ENCODE measurements at regions not wholly inside any gene's neighbourhood (a gene's known extent, or its start where the extent isn't known, plus 50 kb on each side); places are given as distances from the start of the nearest gene placed in this dataset.

DNA sequence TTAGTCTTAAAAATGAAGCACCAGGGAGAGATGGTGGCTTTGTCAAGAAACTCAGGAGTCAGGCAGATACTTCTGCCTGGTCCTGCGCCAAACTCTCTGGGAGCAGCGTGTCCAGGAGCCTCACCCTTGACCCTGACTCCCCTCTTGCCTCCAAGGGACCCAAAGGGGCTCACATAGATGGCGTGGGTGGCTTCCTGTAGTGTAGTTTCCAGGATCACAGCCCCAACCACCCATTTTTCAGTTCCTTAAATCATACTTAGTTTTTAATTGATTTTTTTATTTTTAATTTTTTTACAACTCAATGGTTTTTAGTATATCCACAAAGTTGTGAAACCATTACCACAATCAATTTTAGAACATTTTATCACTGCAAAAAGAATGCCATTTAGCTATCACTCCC, 107.7 kb upstream of the IGSF21 start:
- no peaks in the 10 kb centered on the region for H3K36me3 ChIP-seq (ENCODE audit: control insufficient read depth in 3 of 3, insufficient read depth in 2 of 3, low read depth in 1 of 3, low read length in 3 of 3)
- no peak for DNase-seq
- WGBS, 3 donors, result 52 to 59% (median 57%) methylated on average over 3 of the region's 3 CpGs
- H3K4me1 ChIP-seq (ENCODE audit: control insufficient read depth in 3 of 3, insufficient read depth in 2 of 3, low read depth in 1 of 3, low read length in 2 of 3), result no peaks in the 10 kb centered on the region
- H3K27me3 ChIP-seq (ENCODE audit: control insufficient read depth in 3 of 3, insufficient read depth in 3 of 3, low read length in 3 of 3), result no peaks in the 10 kb centered on the region
- H3K9me3 ChIP-seq (ENCODE audit: control insufficient read depth in 2 of 2, insufficient read depth in 1 of 2, low read depth in 1 of 2, low read length in 1 of 2), result no peaks in the 10 kb centered on the region
- no peak overlapping the region for H3K27ac ChIP-seq (ENCODE audit: low read depth in 1 of 3, low read length in 2 of 3)
- no peak overlapping the region for H3K4me3 ChIP-seq (ENCODE audit: low read depth in 1 of 3, low read length in 3 of 3)
- FAIRE-seq, result no peak

DNA sequence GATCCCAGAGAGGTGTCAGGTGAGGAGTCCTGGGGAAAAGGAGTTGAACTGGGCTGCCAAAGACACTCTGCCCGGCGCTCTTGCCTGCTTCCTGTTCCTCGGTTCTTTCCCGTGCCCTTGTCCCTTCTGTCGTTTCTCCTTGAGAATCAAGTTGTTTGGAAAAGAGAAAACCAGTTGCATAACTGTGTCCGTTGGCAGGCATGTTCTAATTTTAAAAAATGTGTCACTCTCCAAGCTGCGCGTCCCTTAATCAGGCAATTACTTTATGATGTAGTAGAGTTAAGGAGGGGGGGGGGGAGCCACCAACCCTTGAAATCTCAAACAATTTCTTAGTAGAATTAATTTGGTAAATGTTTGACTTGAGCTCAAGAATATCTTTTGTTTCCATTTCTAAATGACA, 105.9 kb upstream of the IGSF21 start:
- Histone ChIP-seq H3K27ac (ENCODE audit: low read depth in 1 of 3, low read length in 2 of 3) (no peak overlapping the region), H3K4me1 (ENCODE audit: control insufficient read depth in 3 of 3, insufficient read depth in 2 of 3, low read depth in 1 of 3, low read length in 2 of 3) (no peaks in the 10 kb centered on the region), H3K27me3 (ENCODE audit: control insufficient read depth in 3 of 3, insufficient read depth in 3 of 3, low read length in 3 of 3) (peaks cover 0 to 2% (median under 1%) of the 10 kb centered on the region in 3 donors), H3K36me3 (ENCODE audit: control insufficient read depth in 3 of 3, insufficient read depth in 2 of 3, low read depth in 1 of 3, low read length in 3 of 3) (no peaks in the 10 kb centered on the region), H3K4me3 (ENCODE audit: low read depth in 1 of 3, low read length in 3 of 3) (no peak overlapping the region), H3K9me3 (ENCODE audit: control insufficient read depth in 2 of 2, insufficient read depth in 1 of 2, low read depth in 1 of 2, low read length in 1 of 2) (no peaks in the 10 kb centered on the region)
- 59 to 70% (median 68%) methylated on average over 8 of the region's 8 CpGs for WGBS, 3 donors
- FAIRE-seq (no peak), DNase-seq (no peak)

DNA sequence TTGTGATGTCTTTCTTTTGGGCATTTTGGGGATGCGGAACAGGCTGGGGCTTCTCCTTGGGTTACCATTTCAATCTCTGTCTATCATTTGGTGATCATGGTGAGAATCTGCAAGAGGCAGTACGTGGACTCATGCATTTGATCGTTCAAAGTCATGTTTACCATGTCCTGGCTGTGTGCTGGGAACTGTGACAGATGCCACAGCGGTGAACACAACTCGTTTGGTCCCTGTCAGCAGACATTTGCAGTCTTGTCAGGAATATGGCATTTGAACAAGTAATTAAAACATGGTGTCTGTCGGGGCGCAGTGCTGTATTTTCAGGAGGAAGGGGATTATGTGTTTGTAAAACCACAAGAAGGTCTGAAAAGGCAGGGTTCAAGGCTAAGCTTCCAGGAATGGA, 103.3 kb upstream of the IGSF21 start:
- no peaks in the 10 kb centered on the region for H3K36me3 ChIP-seq (ENCODE audit: control insufficient read depth in 3 of 3, insufficient read depth in 2 of 3, low read depth in 1 of 3, low read length in 3 of 3)
- no peaks in the 10 kb centered on the region for H3K4me1 ChIP-seq (ENCODE audit: control insufficient read depth in 3 of 3, insufficient read depth in 2 of 3, low read depth in 1 of 3, low read length in 2 of 3)
- H3K4me3 ChIP-seq (ENCODE audit: low read depth in 1 of 3, low read length in 3 of 3), result no peak overlapping the region
- FAIRE-seq (no peak), DNase-seq (no peak)
- WGBS, 3 donors, result 64 to 76% (median 69%) methylated on average over 7 of the region's 7 CpGs
- H3K27ac ChIP-seq (ENCODE audit: low read depth in 1 of 3, low read length in 2 of 3), result no peak overlapping the region
- peaks cover 0 to 8% (median 2%) of the 10 kb centered on the region in 3 donors for H3K27me3 ChIP-seq (ENCODE audit: control insufficient read depth in 3 of 3, insufficient read depth in 3 of 3, low read length in 3 of 3)
- no peaks in the 10 kb centered on the region for H3K9me3 ChIP-seq (ENCODE audit: control insufficient read depth in 2 of 2, insufficient read depth in 1 of 2, low read depth in 1 of 2, low read length in 1 of 2)

DNA sequence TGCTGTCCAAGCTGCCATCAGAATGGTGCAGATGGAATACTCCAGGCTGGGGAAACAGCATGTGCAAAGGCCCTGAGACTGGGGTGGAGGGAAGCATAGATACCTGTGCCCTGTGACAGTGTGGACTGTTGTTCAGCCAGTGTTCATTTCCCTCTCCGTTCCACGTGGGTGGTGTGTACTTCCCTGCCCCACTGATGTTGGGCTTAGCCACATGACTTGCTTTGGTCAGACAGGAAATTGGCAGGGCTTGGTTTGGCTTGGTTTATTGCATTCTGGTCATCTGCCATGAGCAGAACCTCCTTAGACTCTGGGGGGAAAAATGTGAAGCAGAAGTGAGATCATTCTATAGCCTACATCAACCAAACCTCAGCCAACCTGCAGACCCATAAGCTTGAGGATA, 102.4 kb upstream of the IGSF21 start:
- no peak overlapping the region for H3K4me3 ChIP-seq (ENCODE audit: low read depth in 1 of 3, low read length in 3 of 3)
- WGBS, 3 donors, result 43 to 61% (median 53%) methylated on average over 2 of the region's 2 CpGs
- no peak for FAIRE-seq

DNA sequence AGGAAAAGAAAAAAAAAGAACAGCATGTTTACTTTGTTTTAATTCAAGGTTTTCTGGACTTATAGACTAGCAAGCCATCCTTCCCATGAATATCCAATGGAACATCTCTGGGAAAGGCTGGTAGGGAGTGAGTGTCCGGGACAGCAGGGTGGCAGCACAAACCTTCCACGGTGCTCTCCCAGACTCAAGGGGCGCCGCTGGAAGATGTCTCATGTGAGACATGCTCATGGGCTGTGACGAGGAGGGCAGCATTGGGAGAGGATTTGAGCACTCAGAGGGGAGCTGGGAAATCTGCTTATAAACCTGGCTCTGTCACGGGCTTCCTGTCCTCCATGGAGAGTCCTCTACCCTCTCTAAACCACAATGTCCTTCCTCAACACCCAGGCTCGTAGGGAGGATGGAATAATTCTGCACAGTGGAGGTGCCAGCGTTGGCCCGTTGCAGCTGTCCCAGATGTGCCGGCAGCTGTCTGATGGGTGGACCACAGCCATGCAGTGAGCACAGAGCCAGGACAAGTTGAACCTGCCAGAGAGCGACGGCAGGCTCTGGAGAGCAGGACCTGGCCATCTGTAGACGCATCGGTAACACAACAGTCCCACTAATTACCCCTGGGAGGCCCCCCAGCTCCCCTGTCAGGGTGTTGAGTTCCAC, 100.1 kb upstream of the IGSF21 start:
- 68 to 74% (median 70%) methylated on average over 14 of the region's 14 CpGs for WGBS, 3 donors
- no peak for FAIRE-seq
- Histone ChIP-seq H3K27me3 (ENCODE audit: control insufficient read depth in 3 of 3, insufficient read depth in 3 of 3, low read length in 3 of 3) (peaks cover 0 to 8% (median 2%) of the 10 kb centered on the region in 3 donors), H3K4me3 (ENCODE audit: low read depth in 1 of 3, low read length in 3 of 3) (no peak overlapping the region), H3K4me1 (ENCODE audit: control insufficient read depth in 3 of 3, insufficient read depth in 2 of 3, low read depth in 1 of 3, low read length in 2 of 3) (no peaks in the 10 kb centered on the region), H3K27ac (ENCODE audit: low read depth in 1 of 3, low read length in 2 of 3) (no peak overlapping the region), H3K9me3 (ENCODE audit: control insufficient read depth in 2 of 2, insufficient read depth in 1 of 2, low read depth in 1 of 2, low read length in 1 of 2) (no peaks in the 10 kb centered on the region), H3K36me3 (ENCODE audit: control insufficient read depth in 3 of 3, insufficient read depth in 2 of 3, low read depth in 1 of 3, low read length in 3 of 3) (no peaks in the 10 kb centered on the region)
- no peak for DNase-seq

More for the DNA sequence above, 102.4 kb upstream of the IGSF21 start:
- Histone ChIP-seq H3K27ac (ENCODE audit: low read depth in 1 of 3, low read length in 2 of 3) (no peak overlapping the region), H3K4me1 (ENCODE audit: control insufficient read depth in 3 of 3, insufficient read depth in 2 of 3, low read depth in 1 of 3, low read length in 2 of 3) (no peaks in the 10 kb centered on the region), H3K36me3 (ENCODE audit: control insufficient read depth in 3 of 3, insufficient read depth in 2 of 3, low read depth in 1 of 3, low read length in 3 of 3) (no peaks in the 10 kb centered on the region), H3K27me3 (ENCODE audit: control insufficient read depth in 3 of 3, insufficient read depth in 3 of 3, low read length in 3 of 3) (peaks cover 0 to 8% (median 2%) of the 10 kb centered on the region in 3 donors), H3K9me3 (ENCODE audit: control insufficient read depth in 2 of 2, insufficient read depth in 1 of 2, low read depth in 1 of 2, low read length in 1 of 2) (no peaks in the 10 kb centered on the region)
- no peak for DNase-seq

DNA sequence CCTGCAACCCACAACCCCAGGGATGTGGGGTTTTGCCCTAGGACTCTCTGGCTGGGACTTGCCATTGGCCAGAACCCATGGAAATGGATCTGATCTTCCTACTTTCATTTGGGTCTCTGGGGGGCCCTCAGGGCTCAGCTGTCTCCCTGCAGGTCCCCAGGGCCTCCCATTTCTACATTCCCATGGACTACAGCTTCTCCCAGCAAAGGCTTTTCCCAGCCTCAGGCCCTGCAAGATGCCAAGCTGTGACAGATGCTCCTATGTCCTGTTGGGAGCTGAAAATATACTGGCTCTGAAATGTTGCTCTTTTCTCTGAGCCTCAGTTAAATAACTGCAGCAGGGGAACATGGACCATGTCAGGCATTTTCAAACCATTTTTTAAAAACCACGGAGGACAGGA, 99.5 kb upstream of the IGSF21 start:
- no peaks in the 10 kb centered on the region for H3K36me3 ChIP-seq (ENCODE audit: control insufficient read depth in 3 of 3, insufficient read depth in 2 of 3, low read depth in 1 of 3, low read length in 3 of 3)
- no peak overlapping the region for H3K27ac ChIP-seq (ENCODE audit: low read depth in 1 of 3, low read length in 2 of 3)
- H3K9me3 ChIP-seq (ENCODE audit: control insufficient read depth in 2 of 2, insufficient read depth in 1 of 2, low read depth in 1 of 2, low read length in 1 of 2), result no peaks in the 10 kb centered on the region
- no peak overlapping the region for H3K4me3 ChIP-seq (ENCODE audit: low read depth in 1 of 3, low read length in 3 of 3)
- H3K27me3 ChIP-seq (ENCODE audit: control insufficient read depth in 3 of 3, insufficient read depth in 3 of 3, low read length in 3 of 3), result peaks cover 0 to 8% (median 2%) of the 10 kb centered on the region in 3 donors
- WGBS, 3 donors, result 70 to 81% (median 77%) methylated on average over 1 of the region's 1 CpG
- no peaks in the 10 kb centered on the region for H3K4me1 ChIP-seq (ENCODE audit: control insufficient read depth in 3 of 3, insufficient read depth in 2 of 3, low read depth in 1 of 3, low read length in 2 of 3)
- DNase-seq (no peak), FAIRE-seq (no peak)

DNA sequence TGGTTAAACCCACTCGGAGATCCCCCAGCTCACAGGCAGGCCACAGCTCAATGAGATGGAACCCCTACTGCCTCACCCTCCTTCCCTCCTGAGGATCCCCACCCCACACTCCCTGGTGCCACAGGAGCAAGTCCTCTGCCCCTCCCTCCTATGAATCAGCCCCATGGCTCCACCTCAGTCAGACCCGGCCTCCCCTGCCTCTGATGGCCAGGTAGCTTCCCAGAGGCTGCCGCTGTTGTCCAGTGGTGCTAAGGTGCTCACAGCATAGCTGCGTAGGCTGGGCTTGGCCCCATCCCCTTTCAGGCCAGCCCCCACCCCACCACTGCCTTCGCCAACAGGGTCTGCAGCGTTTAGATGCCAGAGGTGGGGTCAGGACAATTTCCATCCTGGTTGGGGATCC, 98.5 kb upstream of the IGSF21 start:
- H3K36me3 ChIP-seq (ENCODE audit: control insufficient read depth in 3 of 3, insufficient read depth in 2 of 3, low read depth in 1 of 3, low read length in 3 of 3), result no peaks in the 10 kb centered on the region
- H3K9me3 ChIP-seq (ENCODE audit: control insufficient read depth in 2 of 2, insufficient read depth in 1 of 2, low read depth in 1 of 2, low read length in 1 of 2), result no peaks in the 10 kb centered on the region
- FAIRE-seq (no peak), DNase-seq (no peak)
- WGBS, 3 donors, result 39 to 43% (median 42%) methylated on average over 6 of the region's 6 CpGs
- H3K27ac ChIP-seq (ENCODE audit: low read depth in 1 of 3, low read length in 2 of 3), result no peak overlapping the region
- H3K4me3 ChIP-seq (ENCODE audit: low read depth in 1 of 3, low read length in 3 of 3), result no peak overlapping the region
- H3K4me1 ChIP-seq (ENCODE audit: control insufficient read depth in 3 of 3, insufficient read depth in 2 of 3, low read depth in 1 of 3, low read length in 2 of 3), result no peaks in the 10 kb centered on the region
- H3K27me3 ChIP-seq (ENCODE audit: control insufficient read depth in 3 of 3, insufficient read depth in 3 of 3, low read length in 3 of 3), result peaks cover 0 to 8% (median 2%) of the 10 kb centered on the region in 3 donors

DNA sequence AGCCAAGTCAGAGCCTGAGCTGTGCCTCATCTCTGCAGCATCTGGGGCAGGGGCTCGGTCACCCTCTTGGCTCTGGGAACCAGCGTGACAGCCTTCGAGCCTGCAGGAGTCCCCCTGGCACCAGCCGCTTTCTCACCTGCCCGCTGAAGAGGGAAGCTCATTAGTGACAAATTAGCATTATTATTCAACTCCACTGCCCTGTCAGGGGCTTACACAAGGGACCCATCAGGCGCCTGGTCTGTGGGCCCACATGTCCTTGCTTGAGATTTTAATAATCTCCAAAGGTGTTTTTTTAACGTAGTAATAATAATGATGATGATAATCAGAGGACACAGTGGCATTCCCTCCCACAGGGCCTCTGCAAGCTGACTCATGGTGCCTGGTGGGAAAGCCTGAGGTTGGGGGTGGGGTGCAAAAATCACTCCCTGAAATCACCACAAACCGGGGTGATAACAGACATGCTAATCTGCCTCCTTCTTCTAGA, 98.1 kb upstream of the IGSF21 start:
- Histone ChIP-seq H3K36me3 (ENCODE audit: control insufficient read depth in 3 of 3, insufficient read depth in 2 of 3, low read depth in 1 of 3, low read length in 3 of 3) (no peaks in the 10 kb centered on the region), H3K4me1 (ENCODE audit: control insufficient read depth in 3 of 3, insufficient read depth in 2 of 3, low read depth in 1 of 3, low read length in 2 of 3) (no peaks in the 10 kb centered on the region), H3K27me3 (ENCODE audit: control insufficient read depth in 3 of 3, insufficient read depth in 3 of 3, low read length in 3 of 3) (peaks cover 0 to 8% (median 2%) of the 10 kb centered on the region in 3 donors), H3K27ac (ENCODE audit: low read depth in 1 of 3, low read length in 2 of 3) (no peak overlapping the region), H3K4me3 (ENCODE audit: low read depth in 1 of 3, low read length in 3 of 3) (no peak overlapping the region), H3K9me3 (ENCODE audit: control insufficient read depth in 2 of 2, insufficient read depth in 1 of 2, low read depth in 1 of 2, low read length in 1 of 2) (no peaks in the 10 kb centered on the region)
- FAIRE-seq (no peak), DNase-seq (no peak)
- 14 to 16% (median 14%) methylated on average over 8 of the region's 8 CpGs for WGBS, 3 donors

DNA sequence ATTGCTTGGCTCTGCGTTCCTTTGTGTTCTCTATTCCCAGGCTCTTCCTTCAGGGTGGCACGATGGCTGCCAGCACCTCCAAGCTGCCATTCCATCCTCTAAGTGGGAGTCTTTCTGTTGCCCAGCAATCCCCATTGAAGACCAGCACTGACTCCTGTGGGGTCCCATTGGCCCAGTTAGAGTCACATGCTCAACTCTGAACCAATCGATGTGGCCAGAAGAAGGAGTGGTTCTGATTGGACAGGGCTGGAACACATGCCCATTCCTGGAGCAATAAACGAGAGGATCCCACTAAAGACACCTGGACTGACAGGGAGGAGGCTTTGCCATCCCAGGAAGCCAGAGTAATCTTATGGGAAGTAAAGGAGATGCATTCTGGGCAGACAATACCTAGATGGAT, 97.2 kb upstream of the IGSF21 start:
- no peak overlapping the region for H3K27ac ChIP-seq (ENCODE audit: low read depth in 1 of 3, low read length in 2 of 3)
- H3K4me3 ChIP-seq (ENCODE audit: low read depth in 1 of 3, low read length in 3 of 3), result no peak overlapping the region
- H3K9me3 ChIP-seq (ENCODE audit: control insufficient read depth in 2 of 2, insufficient read depth in 1 of 2, low read depth in 1 of 2, low read length in 1 of 2), result no peaks in the 10 kb centered on the region
- H3K4me1 ChIP-seq (ENCODE audit: control insufficient read depth in 3 of 3, insufficient read depth in 2 of 3, low read depth in 1 of 3, low read length in 2 of 3), result no peaks in the 10 kb centered on the region
- DNase-seq, result no peak
- no peak for FAIRE-seq
- 73 to 78% (median 73%) methylated on average over 4 of the region's 4 CpGs for WGBS, 3 donors
- H3K27me3 ChIP-seq (ENCODE audit: control insufficient read depth in 3 of 3, insufficient read depth in 3 of 3, low read length in 3 of 3), result peaks cover 0 to 8% (median 2%) of the 10 kb centered on the region in 3 donors
- H3K36me3 ChIP-seq (ENCODE audit: control insufficient read depth in 3 of 3, insufficient read depth in 2 of 3, low read depth in 1 of 3, low read length in 3 of 3), result no peaks in the 10 kb centered on the region
